ENCODE measurements at regions not wholly inside any gene's neighbourhood (a gene's known extent, or its start where the extent isn't known, plus 50 kb on each side); places are given as distances from the start of the nearest gene placed in this dataset.
"Not testable (repeated sequence)": the region's sequence is repeated elsewhere in the genome, so short reads cannot be mapped to it uniquely, and the experiment has no call there.

GRCh38 chr21:35441868-35442582 lies 392.9 kb upstream of the RUNX1 start:
- H3K36me3 ChIP-seq = no peaks in the 10 kb centered on the region
- 96% methylated on average over 4 of the region's 4 CpGs for WGBS
- H3K27me3 ChIP-seq = no peaks in the 10 kb centered on the region
- H3K27ac ChIP-seq = no peak overlapping the region
- DNase-seq (ENCODE audit: low spot score in 2 of 2) = no peak
- no peaks in the 10 kb centered on the region for H3K9me3 ChIP-seq
- H3K4me3 ChIP-seq = no peak overlapping the region
- no peaks in the 10 kb centered on the region for H3K4me1 ChIP-seq
- TF ChIP-seq POLR2AphosphoS5 (IDR thresholded peaks at IDR 0.05) = no peak
- TF ChIP-seq CTCF (IDR thresholded peaks at IDR 0.05) = no peak

GRCh38 chr21:35438643-35439404 lies 389.7 kb upstream of the RUNX1 start:
- Histone ChIP-seq H3K4me3 (no peak overlapping the region), H3K36me3 (no peaks in the 10 kb centered on the region), H3K4me1 (no peaks in the 10 kb centered on the region), H3K9me3 (no peaks in the 10 kb centered on the region), H3K27me3 (no peaks in the 10 kb centered on the region), H3K27ac (no peak overlapping the region)
- TF ChIP-seq POLR2A (IDR thresholded peaks at IDR 0.05) (no peak), POLR2AphosphoS5 (IDR thresholded peaks at IDR 0.05) (no peak), CTCF (IDR thresholded peaks at IDR 0.05) (no peak), EP300 (IDR thresholded peaks at IDR 0.05) (no peak)
- DNase-seq (ENCODE audit: low spot score in 2 of 2) = no peak
- 44% methylated on average over 6 of the region's 6 CpGs for WGBS

- Histone ChIP-seq H3K9me3 (no peaks in the 10 kb centered on the region), H3K27ac (no peak overlapping the region), H3K36me3 (no peaks in the 10 kb centered on the region), H3K27me3 (no peaks in the 10 kb centered on the region), H3K4me1 (no peaks in the 10 kb centered on the region), H3K4me3 (no peak overlapping the region)
- no peak for TF ChIP-seq CTCF (IDR thresholded peaks at IDR 0.05)
- TF ChIP-seq POLR2AphosphoS5 (IDR thresholded peaks at IDR 0.05) = no peak
- TF ChIP-seq POLR2A (IDR thresholded peaks at IDR 0.05) = no peak
- no peak for DNase-seq (ENCODE audit: low spot score in 2 of 2)
These were observed 388.8 kb upstream of the RUNX1 start for GRCh38 chr21:35437941-35438340.

GRCh38 chr21:35436899-35437298 lies 387.8 kb upstream of the RUNX1 start:
- H3K27ac ChIP-seq = no peak overlapping the region
- no peaks in the 10 kb centered on the region for H3K4me1 ChIP-seq
- peaks cover 8% of the 10 kb centered on the region for H3K9me3 ChIP-seq
- no peak for TF ChIP-seq EP300 (IDR thresholded peaks at IDR 0.05)
- TF ChIP-seq CTCF (IDR thresholded peaks at IDR 0.05) = no peak
- no peak for TF ChIP-seq POLR2A (IDR thresholded peaks at IDR 0.05)
- no peak for TF ChIP-seq POLR2AphosphoS5 (IDR thresholded peaks at IDR 0.05)
- H3K36me3 ChIP-seq = no peaks in the 10 kb centered on the region
- H3K4me3 ChIP-seq = no peak overlapping the region
- no peak for DNase-seq (ENCODE audit: low spot score in 2 of 2)
- no peaks in the 10 kb centered on the region for H3K27me3 ChIP-seq
- whole genome bisulfite sequencing = 100% methylated on average over 1 of the region's 1 CpG

GRCh38 chr21:35432601-35433000 lies 383.5 kb upstream of the RUNX1 start:
- not testable (repeated sequence) for H3K4me1 ChIP-seq; H3K4me3 ChIP-seq; DNase-seq (ENCODE audit: low spot score in 2 of 2); H3K36me3 ChIP-seq; H3K27me3 ChIP-seq; H3K27ac ChIP-seq; H3K9me3 ChIP-seq
- WGBS = 97% methylated on average over 4 of the region's 5 CpGs

All from suprapubic skin (tissue), 4 donors.